ENCODE measurements at regions not wholly inside any gene's neighbourhood (a gene's known extent, or its start where the extent isn't known, plus 50 kb on each side); places are given as distances from the start of the nearest gene placed in this dataset.
A peak's percentile ranks its signal among the peaks of the same experiment; 100 is the strongest.

DNA sequence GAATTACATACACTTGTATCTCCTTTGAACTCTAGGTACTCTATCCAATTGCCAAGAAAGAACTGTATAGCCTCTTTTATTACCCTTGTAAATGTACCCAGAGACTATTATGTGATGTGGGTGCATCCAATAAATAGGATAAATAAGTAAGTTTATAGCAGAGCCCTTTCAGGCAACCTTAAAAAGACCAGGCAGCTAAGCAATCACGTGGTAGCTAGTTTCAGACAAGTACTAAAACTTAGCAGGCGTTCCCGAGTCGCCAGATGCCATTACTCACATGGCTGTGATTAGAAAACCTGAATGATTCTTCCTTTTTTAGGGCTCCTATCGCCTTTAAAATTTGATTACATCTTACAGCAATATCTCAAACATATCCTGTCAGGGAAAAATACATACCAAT lies 1303.0 kb downstream of the EFNB2 start:
- peak in 2 of 6 donors; percentile 20 to 64 for DNase-seq (ENCODE audit: low read depth in 4 of 6, low spot score in 6 of 6)
- Histone ChIP-seq H3K27ac (ENCODE audit: low read depth, low read length) (no peak overlapping the region), H3K4me1 (ENCODE audit: control insufficient read depth, insufficient read depth, low read length) (no peaks in the 10 kb centered on the region), H3K9me3 (ENCODE audit: control insufficient read depth, insufficient read depth, low read length) (peaks cover 1% of the 10 kb centered on the region), H3K36me3 (ENCODE audit: control insufficient read depth, insufficient read depth, low read length) (no peaks in the 10 kb centered on the region), H3K27me3 (ENCODE audit: control insufficient read depth, insufficient read depth, low read length) (no peaks in the 10 kb centered on the region), H3K4me3 (ENCODE audit: low read depth, low read length) (no peak overlapping the region)
- WGBS (ENCODE audit: insufficient coverage) = no CpG with 5 or more reads among the region's 5 CpGs

DNA sequence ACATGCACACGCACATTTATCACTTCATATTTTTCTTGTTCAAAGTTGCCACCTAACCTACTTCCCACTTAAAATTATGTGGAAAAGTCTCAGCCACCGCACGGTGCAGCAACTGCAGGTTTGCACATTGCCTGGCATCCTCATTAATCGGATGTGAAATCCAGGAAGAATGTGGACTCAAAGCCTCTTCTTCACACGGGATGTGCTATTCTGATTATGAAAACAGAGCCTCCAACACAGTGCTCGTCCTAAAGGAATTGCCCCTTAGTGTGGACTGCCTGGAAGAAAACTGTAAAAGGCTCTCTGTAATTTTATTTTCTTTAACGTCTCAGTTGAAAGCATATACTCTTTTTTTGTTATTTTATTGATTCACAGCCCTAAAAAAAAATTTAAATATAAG lies 1303.5 kb downstream of the EFNB2 start:
- Histone ChIP-seq H3K4me1 (ENCODE audit: control insufficient read depth, insufficient read depth, low read length) (no peaks in the 10 kb centered on the region), H3K4me3 (ENCODE audit: low read depth, low read length) (no peak overlapping the region), H3K27me3 (ENCODE audit: control insufficient read depth, insufficient read depth, low read length) (no peaks in the 10 kb centered on the region), H3K36me3 (ENCODE audit: control insufficient read depth, insufficient read depth, low read length) (no peaks in the 10 kb centered on the region), H3K27ac (ENCODE audit: low read depth, low read length) (no peak overlapping the region), H3K9me3 (ENCODE audit: control insufficient read depth, insufficient read depth, low read length) (peaks cover 1% of the 10 kb centered on the region)
- 60% methylated on average over 2 of the region's 7 CpGs for WGBS (ENCODE audit: insufficient coverage)
- DNase-seq (ENCODE audit: low read depth in 4 of 6, low spot score in 6 of 6) = no peak

DNA sequence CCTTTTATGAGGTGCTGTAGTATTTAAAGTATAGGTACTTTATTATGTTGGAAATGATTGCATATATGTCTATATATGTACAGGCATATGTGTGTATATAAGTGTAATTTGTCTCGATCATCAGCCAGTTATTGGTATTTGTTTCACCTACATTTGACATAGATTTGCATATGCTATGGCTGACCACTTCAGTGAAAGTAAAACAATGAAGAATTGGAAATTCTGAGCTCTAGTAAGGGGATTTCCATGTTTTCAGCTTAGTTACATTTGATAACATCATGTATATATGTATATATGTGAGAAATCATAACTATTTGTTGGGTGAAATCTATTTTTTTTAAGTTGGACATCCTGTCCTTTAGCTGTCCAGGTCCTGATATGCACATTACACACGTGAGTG lies 1303.9 kb downstream of the EFNB2 start:
- no peak overlapping the region for H3K4me3 ChIP-seq (ENCODE audit: low read depth, low read length)
- no peaks in the 10 kb centered on the region for H3K27me3 ChIP-seq (ENCODE audit: control insufficient read depth, insufficient read depth, low read length)
- no peaks in the 10 kb centered on the region for H3K4me1 ChIP-seq (ENCODE audit: control insufficient read depth, insufficient read depth, low read length)
- no CpG with 5 or more reads among the region's 2 CpGs for WGBS (ENCODE audit: insufficient coverage)
- H3K36me3 ChIP-seq (ENCODE audit: control insufficient read depth, insufficient read depth, low read length) = no peaks in the 10 kb centered on the region
- no peak overlapping the region for H3K27ac ChIP-seq (ENCODE audit: low read depth, low read length)
- no peak for DNase-seq (ENCODE audit: low read depth in 4 of 6, low spot score in 6 of 6)
- peaks cover 1% of the 10 kb centered on the region for H3K9me3 ChIP-seq (ENCODE audit: control insufficient read depth, insufficient read depth, low read length)

DNA sequence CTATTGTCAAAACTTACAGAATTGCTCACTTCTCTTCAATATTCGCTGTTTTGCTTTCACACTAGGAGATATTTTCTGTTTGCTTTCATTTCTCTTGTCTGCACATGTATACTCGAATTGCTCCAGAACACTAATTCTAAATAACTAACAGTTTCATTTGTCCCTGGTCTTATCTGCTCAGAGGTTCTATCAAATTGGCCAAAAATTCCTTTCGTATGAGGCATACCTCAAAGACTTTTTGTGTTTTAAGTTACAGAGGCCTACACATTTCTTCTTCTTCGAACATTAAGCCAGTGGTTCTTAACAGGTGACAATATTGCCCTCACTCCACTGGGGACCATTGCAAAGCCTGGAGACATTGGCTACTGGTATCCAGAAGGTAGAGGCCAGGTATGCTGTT lies 1314.6 kb downstream of the EFNB2 start:
- Histone ChIP-seq H3K27ac (ENCODE audit: low read depth, low read length) (no peak overlapping the region), H3K27me3 (ENCODE audit: control insufficient read depth, insufficient read depth, low read length) (no peaks in the 10 kb centered on the region), H3K9me3 (ENCODE audit: control insufficient read depth, insufficient read depth, low read length) (no peaks in the 10 kb centered on the region), H3K36me3 (ENCODE audit: control insufficient read depth, insufficient read depth, low read length) (no peaks in the 10 kb centered on the region), H3K4me1 (ENCODE audit: control insufficient read depth, insufficient read depth, low read length) (no peaks in the 10 kb centered on the region), H3K4me3 (ENCODE audit: low read depth, low read length) (no peak overlapping the region)
- DNase-seq (ENCODE audit: low read depth in 4 of 6, low spot score in 6 of 6) = no peak
- WGBS (ENCODE audit: insufficient coverage) = 100% methylated on average over 2 of the region's 4 CpGs

DNA sequence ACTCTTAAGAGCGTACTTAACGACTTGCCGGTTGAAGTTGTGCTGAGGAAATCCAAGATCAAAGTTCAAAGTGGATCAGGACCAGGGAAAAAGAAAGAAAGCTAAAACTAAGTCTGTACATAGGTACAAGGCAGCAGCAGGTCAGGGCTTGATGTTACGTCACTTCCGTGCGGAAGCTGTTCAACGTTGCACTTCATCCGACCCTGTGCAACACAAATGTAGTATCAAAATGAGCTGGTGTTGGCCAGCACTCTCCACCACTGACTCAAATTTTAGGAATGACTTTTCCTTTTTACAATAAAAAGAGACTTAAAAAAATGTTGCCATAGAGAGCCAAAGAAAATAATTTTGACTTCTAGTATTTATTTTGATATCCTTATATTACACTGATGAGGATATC lies 1315.4 kb downstream of the EFNB2 start:
- 97% methylated on average over 6 of the region's 8 CpGs for WGBS (ENCODE audit: insufficient coverage)
- Histone ChIP-seq H3K27ac (ENCODE audit: low read depth, low read length) (no peak overlapping the region), H3K4me1 (ENCODE audit: control insufficient read depth, insufficient read depth, low read length) (no peaks in the 10 kb centered on the region), H3K27me3 (ENCODE audit: control insufficient read depth, insufficient read depth, low read length) (no peaks in the 10 kb centered on the region), H3K4me3 (ENCODE audit: low read depth, low read length) (no peak overlapping the region), H3K36me3 (ENCODE audit: control insufficient read depth, insufficient read depth, low read length) (no peaks in the 10 kb centered on the region), H3K9me3 (ENCODE audit: control insufficient read depth, insufficient read depth, low read length) (no peaks in the 10 kb centered on the region)
- no peak for DNase-seq (ENCODE audit: low read depth in 4 of 6, low spot score in 6 of 6)

GRCh38 chr13:105219651-105220050 lies 1315.8 kb downstream of the EFNB2 start:
- no peaks in the 10 kb centered on the region for H3K9me3 ChIP-seq (ENCODE audit: control insufficient read depth, insufficient read depth, low read length)
- no CpG with 5 or more reads among the region's 1 CpG for WGBS (ENCODE audit: insufficient coverage)
- no peak for DNase-seq (ENCODE audit: low read depth in 4 of 6, low spot score in 6 of 6)

DNA sequence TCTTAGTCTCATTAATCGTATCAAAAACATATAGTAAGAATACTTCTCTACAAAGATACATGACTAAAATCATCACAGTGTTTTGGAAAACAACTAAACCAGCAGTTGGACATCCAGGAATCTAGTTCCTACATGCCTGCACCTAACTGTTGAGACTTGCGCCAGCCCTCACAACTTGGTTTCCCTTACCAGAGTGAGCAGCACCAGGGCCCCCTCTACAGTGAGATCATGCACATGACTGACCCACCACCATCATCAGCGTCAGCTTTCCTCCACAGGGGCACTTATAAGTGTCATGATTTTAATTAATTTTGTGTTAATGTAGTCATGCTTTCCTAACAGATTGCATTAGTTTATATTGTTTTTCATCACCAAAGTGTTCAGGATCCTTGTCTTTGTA lies 1322.0 kb downstream of the EFNB2 start:
- Histone ChIP-seq H3K4me1 (ENCODE audit: control insufficient read depth, insufficient read depth, low read length) (no peaks in the 10 kb centered on the region), H3K9me3 (ENCODE audit: control insufficient read depth, insufficient read depth, low read length) (no peaks in the 10 kb centered on the region), H3K4me3 (ENCODE audit: low read depth, low read length) (no peak overlapping the region), H3K36me3 (ENCODE audit: control insufficient read depth, insufficient read depth, low read length) (no peaks in the 10 kb centered on the region), H3K27ac (ENCODE audit: low read depth, low read length) (no peak overlapping the region), H3K27me3 (ENCODE audit: control insufficient read depth, insufficient read depth, low read length) (no peaks in the 10 kb centered on the region)
- no peak for DNase-seq (ENCODE audit: low read depth in 4 of 6, low spot score in 6 of 6)
- WGBS (ENCODE audit: insufficient coverage) = 100% methylated on average over 1 of the region's 3 CpGs

More at GRCh38 chr13:105219651-105220050, 1315.8 kb downstream of the EFNB2 start:
- Histone ChIP-seq H3K27ac (ENCODE audit: low read depth, low read length) (no peak overlapping the region), H3K36me3 (ENCODE audit: control insufficient read depth, insufficient read depth, low read length) (no peaks in the 10 kb centered on the region), H3K4me1 (ENCODE audit: control insufficient read depth, insufficient read depth, low read length) (no peaks in the 10 kb centered on the region), H3K27me3 (ENCODE audit: control insufficient read depth, insufficient read depth, low read length) (no peaks in the 10 kb centered on the region), H3K4me3 (ENCODE audit: low read depth, low read length) (no peak overlapping the region)

DNA sequence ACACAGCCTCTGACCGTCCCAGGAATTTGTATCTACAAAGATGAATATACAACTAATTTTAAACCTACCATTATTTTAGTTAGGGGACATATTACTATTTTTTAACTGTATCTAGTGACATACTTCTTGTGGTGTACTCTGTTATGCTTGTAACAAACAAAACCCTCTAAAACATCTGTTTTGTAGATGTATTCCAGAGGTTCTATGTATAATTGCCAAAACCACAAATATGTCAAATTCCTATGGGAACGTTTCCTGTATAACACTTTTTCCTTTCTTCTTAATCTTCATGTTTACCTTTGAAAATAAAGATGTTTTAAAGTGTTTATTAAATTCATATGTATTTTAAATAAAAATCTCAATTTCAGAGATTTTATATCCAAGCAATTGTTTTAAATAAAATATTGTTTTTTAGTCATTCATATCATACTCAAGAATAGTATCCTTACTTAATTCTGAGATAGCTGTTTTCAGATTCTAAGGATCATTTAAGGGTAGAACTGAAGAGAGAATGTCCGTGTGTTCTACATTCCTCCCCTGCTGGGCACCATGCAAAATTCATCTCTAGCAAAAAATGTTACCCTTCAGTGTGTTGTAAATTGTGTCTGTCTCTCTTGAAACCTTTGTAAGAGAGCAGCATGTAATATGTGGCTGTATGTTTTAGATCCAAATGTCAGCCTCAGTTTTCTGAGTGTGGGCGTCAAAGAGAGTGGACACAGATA lies 1327.7 kb downstream of the EFNB2 start:
- no CpG with 5 or more reads among the region's 4 CpGs for WGBS (ENCODE audit: insufficient coverage)
- Histone ChIP-seq H3K27me3 (ENCODE audit: control insufficient read depth, insufficient read depth, low read length) (no peaks in the 10 kb centered on the region), H3K36me3 (ENCODE audit: control insufficient read depth, insufficient read depth, low read length) (no peaks in the 10 kb centered on the region), H3K4me3 (ENCODE audit: low read depth, low read length) (no peak overlapping the region), H3K27ac (ENCODE audit: low read depth, low read length) (no peak overlapping the region), H3K9me3 (ENCODE audit: control insufficient read depth, insufficient read depth, low read length) (no peaks in the 10 kb centered on the region), H3K4me1 (ENCODE audit: control insufficient read depth, insufficient read depth, low read length) (no peaks in the 10 kb centered on the region)
- no peak for DNase-seq (ENCODE audit: low read depth in 4 of 6, low spot score in 6 of 6)

DNA sequence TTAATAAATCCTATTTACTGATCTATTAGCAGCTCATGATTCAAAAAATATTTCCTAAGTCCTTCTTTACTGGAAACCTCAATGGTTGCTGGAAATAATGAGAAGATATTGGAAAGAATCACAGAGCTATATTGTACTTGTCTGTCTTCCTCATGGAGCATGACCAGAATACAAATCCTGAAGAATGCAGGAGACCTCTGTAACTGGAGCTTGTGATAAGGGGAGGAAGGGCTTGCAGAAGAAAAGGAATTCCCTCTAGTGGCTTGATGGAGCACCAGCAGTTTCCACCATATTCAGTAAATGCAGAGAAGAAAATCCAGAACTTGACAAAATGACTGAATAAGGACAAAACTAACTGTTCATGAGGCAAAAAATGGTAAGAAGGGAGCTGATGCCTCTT lies 1333.1 kb downstream of the EFNB2 start:
- H3K27me3 ChIP-seq (ENCODE audit: control insufficient read depth, insufficient read depth, low read length) = no peaks in the 10 kb centered on the region
- no peak overlapping the region for H3K4me3 ChIP-seq (ENCODE audit: low read depth, low read length)
- no peaks in the 10 kb centered on the region for H3K36me3 ChIP-seq (ENCODE audit: control insufficient read depth, insufficient read depth, low read length)
- peak in 3 of 6 donors; percentile 7 to 63 (median 57) for DNase-seq (ENCODE audit: low read depth in 4 of 6, low spot score in 6 of 6)
- no peaks in the 10 kb centered on the region for H3K4me1 ChIP-seq (ENCODE audit: control insufficient read depth, insufficient read depth, low read length)
- no peaks in the 10 kb centered on the region for H3K9me3 ChIP-seq (ENCODE audit: control insufficient read depth, insufficient read depth, low read length)
- no peak overlapping the region for H3K27ac ChIP-seq (ENCODE audit: low read depth, low read length)

DNA sequence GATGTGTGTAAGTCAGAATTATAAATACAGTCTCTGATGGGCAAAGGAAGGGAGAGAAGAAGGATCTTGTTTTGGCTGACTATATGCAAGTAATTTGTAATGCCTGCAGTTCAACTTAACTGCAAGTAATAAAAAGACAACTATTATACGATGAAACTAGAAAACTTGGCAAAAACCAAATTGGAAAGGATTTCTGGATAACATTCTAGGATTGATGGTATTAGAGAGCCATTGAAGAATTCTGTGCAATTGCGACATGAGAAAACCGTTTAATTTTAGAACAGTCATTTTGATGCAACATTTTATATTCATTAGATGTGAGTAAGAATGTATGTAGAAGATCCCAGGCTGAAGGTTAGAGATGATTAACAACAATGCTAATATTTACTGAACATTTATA lies 1334.1 kb downstream of the EFNB2 start:
- 100% methylated on average over 1 of the region's 3 CpGs for WGBS (ENCODE audit: insufficient coverage)
- Histone ChIP-seq H3K36me3 (ENCODE audit: control insufficient read depth, insufficient read depth, low read length) (no peaks in the 10 kb centered on the region), H3K9me3 (ENCODE audit: control insufficient read depth, insufficient read depth, low read length) (no peaks in the 10 kb centered on the region), H3K4me1 (ENCODE audit: control insufficient read depth, insufficient read depth, low read length) (no peaks in the 10 kb centered on the region), H3K27ac (ENCODE audit: low read depth, low read length) (no peak overlapping the region), H3K27me3 (ENCODE audit: control insufficient read depth, insufficient read depth, low read length) (no peaks in the 10 kb centered on the region), H3K4me3 (ENCODE audit: low read depth, low read length) (no peak overlapping the region)
- no peak for DNase-seq (ENCODE audit: low read depth in 4 of 6, low spot score in 6 of 6)
